ENCODE measurements at regions not wholly inside any gene's neighbourhood (a gene's known extent, or its start where the extent isn't known, plus 50 kb on each side); places are given as distances from the start of the nearest gene placed in this dataset.
"Not testable (repeated sequence)": the region's sequence is repeated elsewhere in the genome, so short reads cannot be mapped to it uniquely, and the experiment has no call there.

GRCh38 chr14:71423481-71423880, 508.7 kb upstream of the RGS6 start:
- H3K36me3 Mint-ChIP-seq (ENCODE audit: insufficient read depth), result peaks cover 7% of the 10 kb centered on the region
- H3K27me3 Mint-ChIP-seq, result no peaks in the 10 kb centered on the region
- peaks cover 8% of the 10 kb centered on the region in 2 donors for H3K9me3 Mint-ChIP-seq
- H3K27ac Mint-ChIP-seq, result peak overlapping the region in 1 of 2 donors; percentile 75
- ATAC-seq (replicated peaks), result no peak
- H3K4me1 Mint-ChIP-seq (ENCODE audit: low read depth in 2 of 2), result peaks cover 2 to 9% of the 10 kb centered on the region in 2 donors
- no peak overlapping the region for H3K4me3 Mint-ChIP-seq
- DNase-seq, result no peak

GRCh38 chr14:71424941-71425340, 507.3 kb upstream of the RGS6 start:
- peaks cover 2 to 16% of the 10 kb centered on the region in 2 donors for H3K4me1 Mint-ChIP-seq (ENCODE audit: low read depth in 2 of 2)
- H3K27me3 Mint-ChIP-seq, result no peaks in the 10 kb centered on the region
- peaks cover 8% of the 10 kb centered on the region in 2 donors for H3K9me3 Mint-ChIP-seq
- DNase-seq (no peak), ATAC-seq (replicated peaks) (no peak)
- H3K4me3 Mint-ChIP-seq, result no peak overlapping the region
- H3K27ac Mint-ChIP-seq, result no peak overlapping the region
- peaks cover 7% of the 10 kb centered on the region for H3K36me3 Mint-ChIP-seq (ENCODE audit: insufficient read depth)

DNA sequence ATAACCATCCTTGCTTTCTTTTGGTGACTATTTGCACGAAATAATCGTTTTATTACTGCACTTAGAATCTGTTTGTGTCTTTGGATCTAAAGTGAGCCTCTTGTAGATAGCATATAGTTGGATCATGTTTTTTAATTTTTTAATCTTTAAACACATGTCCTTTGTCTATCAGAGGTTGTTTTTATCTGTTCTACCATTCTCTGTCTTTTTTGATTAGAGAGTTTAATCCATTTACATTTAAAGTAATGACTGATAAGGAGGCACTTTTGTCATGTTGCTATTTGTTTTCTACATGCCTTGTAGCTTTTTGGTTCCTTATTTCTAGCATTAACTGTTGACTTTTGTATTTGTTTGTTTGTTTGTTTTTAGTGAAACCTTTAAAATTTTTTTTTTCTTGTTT, 506.2 kb upstream of the RGS6 start:
- Mint-ChIP-seq H3K27me3 (no peaks in the 10 kb centered on the region), H3K4me1 (ENCODE audit: low read depth in 2 of 2) (peaks cover 7 to 19% of the 10 kb centered on the region in 2 donors), H3K4me3 (no peak overlapping the region), H3K9me3 (peaks cover 8% of the 10 kb centered on the region in 2 donors), H3K27ac (no peak overlapping the region), H3K36me3 (ENCODE audit: insufficient read depth) (peaks cover 3% of the 10 kb centered on the region)
- DNase-seq (no peak), ATAC-seq (replicated peaks) (no peak)

- Mint-ChIP-seq H3K27me3 (no peaks in the 10 kb centered on the region), H3K36me3 (ENCODE audit: insufficient read depth) (peaks cover 3% of the 10 kb centered on the region), H3K4me1 (ENCODE audit: low read depth in 2 of 2) (peaks cover 23 to 28% of the 10 kb centered on the region in 2 donors), H3K9me3 (peaks cover 4 to 6% of the 10 kb centered on the region in 2 donors), H3K27ac (peak overlapping the region in 1 of 2 donors; percentile 39), H3K4me3 (no peak overlapping the region)
- no peak for ATAC-seq (replicated peaks)
- DNase-seq, result no peak
These were observed 502.3 kb upstream of the RGS6 start for GRCh38 chr14:71429902-71430301.

GRCh38 chr14:71430321-71430677, 501.9 kb upstream of the RGS6 start:
- peaks cover 3% of the 10 kb centered on the region for H3K36me3 Mint-ChIP-seq (ENCODE audit: insufficient read depth)
- DNase-seq, result no peak
- H3K4me1 Mint-ChIP-seq (ENCODE audit: low read depth in 2 of 2), result peaks cover 21 to 28% of the 10 kb centered on the region in 2 donors
- H3K4me3 Mint-ChIP-seq, result no peak overlapping the region
- H3K27ac Mint-ChIP-seq, result peak overlapping the region in 1 of 2 donors; percentile 39
- no peak for ATAC-seq (replicated peaks)
- H3K27me3 Mint-ChIP-seq, result no peaks in the 10 kb centered on the region
- H3K9me3 Mint-ChIP-seq, result peaks cover 2 to 4% of the 10 kb centered on the region in 2 donors

- DNase-seq, result no peak
- peaks cover 0 to 4% of the 10 kb centered on the region in 2 donors for H3K9me3 Mint-ChIP-seq
- H3K27ac Mint-ChIP-seq, result peak overlapping the region in 1 of 2 donors; percentile 39
- ATAC-seq (replicated peaks), result no peak
- H3K4me3 Mint-ChIP-seq, result no peak overlapping the region
- peaks cover 3% of the 10 kb centered on the region for H3K36me3 Mint-ChIP-seq (ENCODE audit: insufficient read depth)
- H3K27me3 Mint-ChIP-seq, result no peaks in the 10 kb centered on the region
- peaks cover 21 to 28% of the 10 kb centered on the region in 2 donors for H3K4me1 Mint-ChIP-seq (ENCODE audit: low read depth in 2 of 2)
These were observed 501.4 kb upstream of the RGS6 start for GRCh38 chr14:71430678-71431376.

DNA sequence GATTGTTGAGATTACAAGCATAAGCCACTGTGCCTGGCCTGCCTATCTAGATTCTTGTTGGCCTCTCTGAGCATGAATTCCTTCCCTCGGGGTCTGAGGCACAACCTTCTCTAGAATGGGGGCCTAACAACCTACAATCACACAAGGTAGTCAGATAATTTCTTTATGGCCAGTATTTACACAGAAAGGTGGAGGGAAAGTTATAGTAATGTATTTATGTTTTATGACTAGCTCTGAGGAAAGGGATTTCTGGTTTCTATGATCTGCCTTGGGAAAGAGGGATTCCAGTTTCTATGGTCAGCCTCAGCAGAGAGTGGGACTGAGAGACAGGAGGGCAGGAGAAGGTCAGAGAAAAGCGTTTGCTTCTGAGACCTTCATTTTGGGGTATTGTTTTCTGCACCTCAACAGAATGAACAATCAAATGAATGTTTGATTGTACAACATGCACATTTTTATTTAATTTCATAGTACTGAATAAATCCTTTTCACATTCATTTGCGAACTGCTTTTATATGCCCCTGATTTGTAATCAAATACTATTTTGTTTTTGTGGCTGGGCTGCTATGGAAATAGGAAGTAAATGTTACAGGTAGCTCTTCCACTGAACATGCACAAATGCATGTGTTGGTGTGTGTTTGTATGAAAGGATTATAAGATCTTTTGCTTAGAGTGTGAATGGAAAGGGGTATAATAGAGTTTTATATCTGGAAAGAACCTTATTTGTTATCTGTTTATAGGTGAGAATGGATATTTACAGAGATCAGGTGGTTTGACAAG, 499.7 kb upstream of the RGS6 start:
- Mint-ChIP-seq H3K9me3 (peaks cover 0 to under 1% of the 10 kb centered on the region in 2 donors), H3K27ac (peak overlapping the region; percentile 6 to 18)

DNA sequence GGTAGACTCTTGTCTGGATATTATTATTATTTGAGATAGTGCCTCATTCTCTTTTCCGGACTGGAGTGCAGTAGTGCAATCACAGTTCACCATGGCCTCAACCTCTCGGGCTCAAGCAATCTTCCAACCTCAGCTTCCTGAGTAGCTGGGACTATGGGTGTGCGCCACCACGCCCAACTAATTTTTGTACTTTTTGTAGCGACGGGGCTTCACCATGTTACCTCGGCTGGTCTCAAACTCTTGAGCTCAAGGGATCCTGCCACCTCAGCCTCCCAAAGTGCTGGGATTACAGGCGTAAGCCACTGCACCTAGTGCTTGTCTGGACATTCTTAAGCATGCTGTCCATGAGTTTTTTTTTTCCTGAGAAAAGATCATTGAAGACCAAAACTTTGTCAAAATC, 498.9 kb upstream of the RGS6 start:
- DNase-seq (no peak), ATAC-seq (replicated peaks) (no peak)
- H3K36me3 Mint-ChIP-seq (ENCODE audit: insufficient read depth), result no peaks in the 10 kb centered on the region
- H3K27me3 Mint-ChIP-seq, result no peaks in the 10 kb centered on the region
- H3K4me1 Mint-ChIP-seq (ENCODE audit: low read depth in 2 of 2), result peaks cover 26 to 27% of the 10 kb centered on the region in 2 donors
- no peak overlapping the region for H3K27ac Mint-ChIP-seq
- no peaks in the 10 kb centered on the region for H3K9me3 Mint-ChIP-seq
- H3K4me3 Mint-ChIP-seq, result no peak overlapping the region

More for the DNA sequence above, 499.7 kb upstream of the RGS6 start:
- ATAC-seq (replicated peaks) (no peak), DNase-seq (no peak)
- no peaks in the 10 kb centered on the region for H3K27me3 Mint-ChIP-seq
- no peak overlapping the region for H3K4me3 Mint-ChIP-seq
- peaks cover 23 to 24% of the 10 kb centered on the region in 2 donors for H3K4me1 Mint-ChIP-seq (ENCODE audit: low read depth in 2 of 2)
- H3K36me3 Mint-ChIP-seq (ENCODE audit: insufficient read depth), result no peaks in the 10 kb centered on the region

- H3K36me3 Mint-ChIP-seq (ENCODE audit: insufficient read depth); H3K27ac Mint-ChIP-seq; DNase-seq; H3K4me3 Mint-ChIP-seq; H3K27me3 Mint-ChIP-seq; H3K9me3 Mint-ChIP-seq; ATAC-seq (replicated peaks): not testable (repeated sequence)
- H3K4me1 Mint-ChIP-seq (ENCODE audit: low read depth in 2 of 2), result peaks cover 23 to 25% of the 10 kb centered on the region in 2 donors
These were observed 496.6 kb upstream of the RGS6 start for GRCh38 chr14:71435641-71436040.

DNA sequence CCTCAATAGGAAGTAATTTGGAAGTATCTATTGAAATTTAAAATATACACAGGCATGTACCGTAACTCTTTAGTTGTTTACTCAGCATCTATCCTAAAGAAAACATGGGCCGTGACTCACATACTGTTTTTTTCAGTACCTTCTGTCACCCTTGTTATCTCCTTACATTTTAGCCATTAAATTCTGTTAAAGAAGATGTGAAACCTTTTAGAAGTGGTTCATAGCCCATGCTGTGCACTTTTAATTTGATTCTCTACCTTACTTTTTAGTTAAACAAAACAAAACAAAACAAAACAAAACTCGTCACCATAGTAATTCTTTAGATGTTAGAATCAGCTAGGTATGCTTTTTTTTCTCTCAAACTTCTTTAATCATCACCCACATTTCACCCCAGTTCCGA, 494.4 kb upstream of the RGS6 start:
- H3K36me3 Mint-ChIP-seq (ENCODE audit: insufficient read depth), result no peaks in the 10 kb centered on the region

DNA sequence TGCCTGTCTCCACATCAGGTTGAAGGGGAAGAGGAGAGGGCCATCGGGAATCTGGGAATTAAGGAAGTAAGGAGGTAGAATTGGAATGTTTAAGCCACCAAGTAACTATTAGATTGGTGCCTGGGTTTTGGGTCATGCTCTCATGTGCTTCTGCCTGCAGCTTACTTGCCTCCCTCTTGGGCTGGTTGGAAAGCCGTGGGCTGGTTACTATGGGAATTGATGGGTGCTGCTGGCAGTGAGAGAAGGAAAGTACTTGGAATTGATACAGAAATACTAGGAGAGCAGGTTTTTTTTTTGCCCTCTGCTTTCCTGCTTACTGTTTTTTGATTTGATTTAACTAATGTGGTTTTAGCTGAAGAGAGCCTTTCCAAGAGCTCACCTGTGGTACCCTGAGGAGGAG, 493.5 kb upstream of the RGS6 start:
- Mint-ChIP-seq H3K27ac (no peak overlapping the region), H3K4me3 (no peak overlapping the region), H3K27me3 (no peaks in the 10 kb centered on the region), H3K36me3 (ENCODE audit: insufficient read depth) (no peaks in the 10 kb centered on the region), H3K4me1 (ENCODE audit: low read depth in 2 of 2) (peaks cover 14 to 16% of the 10 kb centered on the region in 2 donors), H3K9me3 (no peaks in the 10 kb centered on the region)
- no peak for DNase-seq
- no peak for ATAC-seq (replicated peaks)

More for the DNA sequence above, 494.4 kb upstream of the RGS6 start:
- peaks cover 16 to 21% of the 10 kb centered on the region in 2 donors for H3K4me1 Mint-ChIP-seq (ENCODE audit: low read depth in 2 of 2)
- no peaks in the 10 kb centered on the region for H3K27me3 Mint-ChIP-seq
- no peaks in the 10 kb centered on the region for H3K9me3 Mint-ChIP-seq
- no peak overlapping the region for H3K4me3 Mint-ChIP-seq
- H3K27ac Mint-ChIP-seq, result peak overlapping the region in 1 of 2 donors; percentile 1
- DNase-seq, result no peak
- no peak for ATAC-seq (replicated peaks)

- DNase-seq (no peak), ATAC-seq (replicated peaks) (no peak)
- H3K27me3 Mint-ChIP-seq, result no peaks in the 10 kb centered on the region
- H3K9me3 Mint-ChIP-seq, result no peaks in the 10 kb centered on the region
- no peaks in the 10 kb centered on the region for H3K36me3 Mint-ChIP-seq (ENCODE audit: insufficient read depth)
- no peak overlapping the region for H3K4me3 Mint-ChIP-seq
- H3K27ac Mint-ChIP-seq, result no peak overlapping the region
- peaks cover 14 to 15% of the 10 kb centered on the region in 2 donors for H3K4me1 Mint-ChIP-seq (ENCODE audit: low read depth in 2 of 2)
These were observed 491.1 kb upstream of the RGS6 start for GRCh38 chr14:71441126-71441525.

- ATAC-seq (replicated peaks), result no peak
- Mint-ChIP-seq H3K4me3 (no peak overlapping the region), H3K27ac (no peak overlapping the region), H3K4me1 (ENCODE audit: low read depth in 2 of 2) (peaks cover 3 to 9% of the 10 kb centered on the region in 2 donors), H3K27me3 (no peaks in the 10 kb centered on the region), H3K36me3 (ENCODE audit: insufficient read depth) (no peaks in the 10 kb centered on the region), H3K9me3 (no peaks in the 10 kb centered on the region)
- no peak for DNase-seq
These were observed 488.0 kb upstream of the RGS6 start for GRCh38 chr14:71444030-71444822.

Measured in effector memory CD8-positive, alpha-beta T cell (primary cell).